ENCODE measurements at regions not wholly inside any gene's neighbourhood (a gene's known extent, or its start where the extent isn't known, plus 50 kb on each side); places are given as distances from the start of the nearest gene placed in this dataset.
"Not testable (repeated sequence)": the region's sequence is repeated elsewhere in the genome, so short reads cannot be mapped to it uniquely, and the experiment has no call there.

- H3K27me3 ChIP-seq, result no peaks in the 10 kb centered on the region
- H3K4me1 ChIP-seq (ENCODE audit: low read depth), result no peaks in the 10 kb centered on the region
- H3K27ac ChIP-seq, result no peak overlapping the region
- no peak for TF ChIP-seq CTCF (IDR thresholded peaks at IDR 0.05; ENCODE audit: low read depth, low read length)
- H3K36me3 ChIP-seq, result no peaks in the 10 kb centered on the region
- no peak overlapping the region for H3K4me3 ChIP-seq
- no peaks in the 10 kb centered on the region for H3K9me3 ChIP-seq (ENCODE audit: low read depth)
- DNase-seq (ENCODE audit: low read depth in 1 of 2, low spot score in 1 of 2), result no peak
These were observed 589.1 kb upstream of the ADARB2 start for GRCh38 chr10:2326411-2326810.

- not testable (repeated sequence) for H3K36me3 ChIP-seq; H3K27me3 ChIP-seq; H3K27ac ChIP-seq; H3K4me3 ChIP-seq; H3K4me1 ChIP-seq (ENCODE audit: low read depth); DNase-seq (ENCODE audit: low read depth in 1 of 2, low spot score in 1 of 2); H3K9me3 ChIP-seq (ENCODE audit: low read depth)
These were observed 577.7 kb upstream of the ADARB2 start for GRCh38 chr10:2315045-2315485.

GRCh38 chr10:2306081-2306480 is 568.8 kb upstream of the ADARB2 start:
- no peak for DNase-seq (ENCODE audit: low read depth in 1 of 2, low spot score in 1 of 2)
- Histone ChIP-seq H3K4me3 (no peak overlapping the region), H3K27me3 (no peaks in the 10 kb centered on the region), H3K36me3 (no peaks in the 10 kb centered on the region), H3K9me3 (ENCODE audit: low read depth) (no peaks in the 10 kb centered on the region), H3K4me1 (ENCODE audit: low read depth) (no peaks in the 10 kb centered on the region), H3K27ac (no peak overlapping the region)
- no peak for TF ChIP-seq CTCF (IDR thresholded peaks at IDR 0.05; ENCODE audit: low read depth, low read length)

- H3K9me3 ChIP-seq (ENCODE audit: low read depth), result no peaks in the 10 kb centered on the region
- no peak overlapping the region for H3K4me3 ChIP-seq
- H3K27ac ChIP-seq, result no peak overlapping the region
- no peaks in the 10 kb centered on the region for H3K36me3 ChIP-seq
- TF ChIP-seq CTCF (IDR thresholded peaks at IDR 0.05; ENCODE audit: low read depth, low read length), result no peak
- DNase-seq (ENCODE audit: low read depth in 1 of 2, low spot score in 1 of 2), result no peak
- no peaks in the 10 kb centered on the region for H3K4me1 ChIP-seq (ENCODE audit: low read depth)
- H3K27me3 ChIP-seq, result no peaks in the 10 kb centered on the region
These were observed 565.8 kb upstream of the ADARB2 start for GRCh38 chr10:2303169-2303568.

GRCh38 chr10:2301227-2301626 is 563.9 kb upstream of the ADARB2 start:
- DNase-seq (ENCODE audit: low read depth in 1 of 2, low spot score in 1 of 2), result no peak
- no peak for TF ChIP-seq CTCF (IDR thresholded peaks at IDR 0.05; ENCODE audit: low read depth, low read length)
- H3K36me3 ChIP-seq, result no peaks in the 10 kb centered on the region
- H3K4me1 ChIP-seq (ENCODE audit: low read depth), result no peaks in the 10 kb centered on the region
- no peaks in the 10 kb centered on the region for H3K9me3 ChIP-seq (ENCODE audit: low read depth)
- no peak overlapping the region for H3K27ac ChIP-seq
- no peak overlapping the region for H3K4me3 ChIP-seq
- no peaks in the 10 kb centered on the region for H3K27me3 ChIP-seq

GRCh38 chr10:2300231-2300630 is 562.9 kb upstream of the ADARB2 start:
- no peak overlapping the region for H3K4me3 ChIP-seq
- H3K36me3 ChIP-seq, result no peaks in the 10 kb centered on the region
- DNase-seq (ENCODE audit: low read depth in 1 of 2, low spot score in 1 of 2), result no peak
- H3K27me3 ChIP-seq, result no peaks in the 10 kb centered on the region
- no peak overlapping the region for H3K27ac ChIP-seq
- no peak for TF ChIP-seq CTCF (IDR thresholded peaks at IDR 0.05; ENCODE audit: low read depth, low read length)
- no peaks in the 10 kb centered on the region for H3K4me1 ChIP-seq (ENCODE audit: low read depth)
- no peaks in the 10 kb centered on the region for H3K9me3 ChIP-seq (ENCODE audit: low read depth)

Measured in cardiac muscle cell (in vitro differentiated cells and primary cell).